Brain microvascular endothelial cell (primary cell): ENCODE measurements at regions not wholly inside any gene's neighbourhood (a gene's known extent, or its start where the extent isn't known, plus 50 kb on each side); places are given as distances from the start of the nearest gene placed in this dataset.
"Not testable (repeated sequence)": the region's sequence is repeated elsewhere in the genome, so short reads cannot be mapped to it uniquely, and the experiment has no call there.

Experiments
- DNase-seq: peaks from one replicate; pipeline ENCODE4 v3.0.0-alpha.2; 2020
- H3K27ac ChIP-seq: fragments of 250-450 bp; sonication (Bioruptor Pico); 2 replicates; pipeline ENCODE4 v1.5.1; 2020; ENCODE audit warnings: mild to moderate bottlenecking, moderate library complexity
- H3K27me3 ChIP-seq: fragments of 250-450 bp; sonication (Bioruptor Pico); replicated peaks from 2 replicates; pipeline ENCODE4 v1.5.1; 2020; ENCODE audit warnings: mild to moderate bottlenecking
- H3K36me3 ChIP-seq: fragments of 250-450 bp; sonication (Bioruptor Pico); replicated peaks from 2 replicates; pipeline ENCODE4 v1.5.1; 2020; ENCODE audit warnings: mild to moderate bottlenecking
- H3K4me3 ChIP-seq: 2 replicates; pipeline ENCODE4 v1.5.1; 2011; ENCODE audit warnings: low read depth, mild to moderate bottlenecking, control low read depth, low read length, moderate library complexity
- CTCF ChIP-seq: IDR thresholded peaks from 2 replicates; pipeline ENCODE4 v1.5.1; 2011; ENCODE audit warnings: low read depth, mild to moderate bottlenecking, moderate library complexity, low read length, control low read depth, inconsistent platforms; ENCODE audit errors: missing control alignments
- in situ Hi-C: cut with HindIII; loops from 2 replicates; pipeline ENCODE4 v1.10.0; 2017; ENCODE audit warnings: low sequenced_read_pairs, low pct_ligation_motif_present

GRCh38 chr7:41404375-41405074, 298.4 kb downstream of the INHBA start:
- in situ Hi-C loops, result no loop called here
- Histone ChIP-seq H3K27ac (no peak overlapping the region), H3K36me3 (no peaks in the 10 kb centered on the region), H3K4me3 (no peak overlapping the region), H3K27me3 (no peaks in the 10 kb centered on the region)
- TF ChIP-seq CTCF, result no peak
- no peak for DNase-seq

- no peak overlapping the region for H3K27ac ChIP-seq
- in situ Hi-C loops, result no loop called here
- no peak for TF ChIP-seq CTCF
Observed at GRCh38 chr7:41403291-41403690, 299.6 kb downstream of the INHBA start.

GRCh38 chr7:41401833-41402232, 301.1 kb downstream of the INHBA start:
- no peak overlapping the region for H3K27ac ChIP-seq
- TF ChIP-seq CTCF, result no peak
- H3K4me3 ChIP-seq, result no peak overlapping the region
- no peak for DNase-seq
- no peaks in the 10 kb centered on the region for H3K27me3 ChIP-seq
- in situ Hi-C loops, result no loop called here
- H3K36me3 ChIP-seq, result no peaks in the 10 kb centered on the region

More at GRCh38 chr7:41403291-41403690, 299.6 kb downstream of the INHBA start:
- no peak for DNase-seq
- no peak overlapping the region for H3K4me3 ChIP-seq
- no peaks in the 10 kb centered on the region for H3K27me3 ChIP-seq
- no peaks in the 10 kb centered on the region for H3K36me3 ChIP-seq

DNA sequence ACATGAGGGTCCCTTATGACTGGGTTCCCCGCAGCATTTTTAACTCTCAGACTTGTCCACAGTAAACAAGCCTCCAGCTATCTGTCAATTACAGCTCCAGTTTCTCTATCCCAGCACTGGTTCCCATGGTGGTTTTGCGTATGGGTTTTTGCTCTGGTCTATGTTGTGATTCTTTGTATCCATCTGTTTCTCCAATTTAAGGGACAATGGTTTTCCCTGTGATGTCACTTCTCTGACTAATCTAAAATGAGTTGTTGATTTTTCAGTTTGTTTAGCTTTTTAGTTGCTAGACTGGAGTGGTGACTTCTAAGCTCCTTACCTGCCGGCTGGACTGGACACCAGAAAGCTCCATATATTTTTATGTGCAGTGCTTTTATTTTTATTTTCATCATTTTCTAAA, 303.7 kb downstream of the INHBA start:
- DNase-seq, result no peak
- Histone ChIP-seq H3K4me3 (no peak overlapping the region), H3K36me3 (no peaks in the 10 kb centered on the region), H3K27me3 (no peaks in the 10 kb centered on the region), H3K27ac (no peak overlapping the region)
- in situ Hi-C loops, result no loop called here
- no peak for TF ChIP-seq CTCF

GRCh38 chr7:41391818-41392217, 311.1 kb downstream of the INHBA start:
- DNase-seq, result no peak
- in situ Hi-C loops, result no loop called here
- no peak for TF ChIP-seq CTCF
- H3K27ac ChIP-seq, result no peak overlapping the region
- H3K4me3 ChIP-seq, result no peak overlapping the region
- H3K27me3 ChIP-seq, result no peaks in the 10 kb centered on the region
- H3K36me3 ChIP-seq, result no peaks in the 10 kb centered on the region

- H3K4me3 ChIP-seq, DNase-seq, in situ Hi-C loops, H3K27ac ChIP-seq, H3K27me3 ChIP-seq, H3K36me3 ChIP-seq: not testable (repeated sequence)
Observed at GRCh38 chr7:41388933-41389332, 314.0 kb downstream of the INHBA start.
